ENCODE measurements at regions not wholly inside any gene's neighbourhood (a gene's known extent, or its start where the extent isn't known, plus 50 kb on each side); places are given as distances from the start of the nearest gene placed in this dataset.

DNA sequence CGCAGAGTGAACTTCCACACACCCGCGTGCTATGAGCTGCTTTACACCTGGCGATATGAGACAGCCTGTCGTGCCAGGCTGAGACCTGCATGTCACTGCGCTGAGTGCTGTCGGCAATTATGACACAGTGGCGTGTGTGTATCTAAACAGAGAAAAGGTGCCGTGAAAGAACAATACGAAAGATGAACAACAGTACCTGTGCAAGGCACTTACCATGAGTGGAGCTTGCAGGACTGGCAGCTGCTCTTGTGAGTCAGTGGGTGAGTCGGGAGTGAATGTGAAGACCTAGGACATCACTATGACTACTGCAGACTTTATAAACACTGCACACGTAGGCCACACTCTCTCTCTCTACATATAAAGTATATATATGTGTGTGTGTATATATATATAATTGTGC, 68.5 kb upstream of the DUSP22 start:
- TF ChIP-seq, protein P1, sequence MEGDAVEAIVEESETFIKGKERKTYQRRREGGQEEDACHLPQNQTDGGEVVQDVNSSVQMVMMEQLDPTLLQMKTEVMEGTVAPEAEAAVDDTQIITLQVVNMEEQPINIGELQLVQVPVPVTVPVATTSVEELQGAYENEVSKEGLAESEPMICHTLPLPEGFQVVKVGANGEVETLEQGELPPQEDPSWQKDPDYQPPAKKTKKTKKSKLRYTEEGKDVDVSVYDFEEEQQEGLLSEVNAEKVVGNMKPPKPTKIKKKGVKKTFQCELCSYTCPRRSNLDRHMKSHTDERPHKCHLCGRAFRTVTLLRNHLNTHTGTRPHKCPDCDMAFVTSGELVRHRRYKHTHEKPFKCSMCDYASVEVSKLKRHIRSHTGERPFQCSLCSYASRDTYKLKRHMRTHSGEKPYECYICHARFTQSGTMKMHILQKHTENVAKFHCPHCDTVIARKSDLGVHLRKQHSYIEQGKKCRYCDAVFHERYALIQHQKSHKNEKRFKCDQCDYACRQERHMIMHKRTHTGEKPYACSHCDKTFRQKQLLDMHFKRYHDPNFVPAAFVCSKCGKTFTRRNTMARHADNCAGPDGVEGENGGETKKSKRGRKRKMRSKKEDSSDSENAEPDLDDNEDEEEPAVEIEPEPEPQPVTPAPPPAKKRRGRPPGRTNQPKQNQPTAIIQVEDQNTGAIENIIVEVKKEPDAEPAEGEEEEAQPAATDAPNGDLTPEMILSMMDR (IDR thresholded peaks at IDR 0.05; ENCODE audit: low read depth, low read length, missing input control) = no peak
- TF ChIP-seq GABPA (IDR thresholded peaks at IDR 0.05 in 1 of 2, conservative IDR thresholded peaks at IDR 0.05 in 1 of 2) (no peak), YY1 (IDR thresholded peaks at IDR 0.05) (no peak), RAD21 (IDR thresholded peaks at IDR 0.05) (no peak)

Data from liver (tissue), 3 donors.